ENCODE measurements at regions not wholly inside any gene's neighbourhood (a gene's known extent, or its start where the extent isn't known, plus 50 kb on each side); places are given as distances from the start of the nearest gene placed in this dataset.
A peak's percentile ranks its signal among the peaks of the same experiment; 100 is the strongest.

DNA sequence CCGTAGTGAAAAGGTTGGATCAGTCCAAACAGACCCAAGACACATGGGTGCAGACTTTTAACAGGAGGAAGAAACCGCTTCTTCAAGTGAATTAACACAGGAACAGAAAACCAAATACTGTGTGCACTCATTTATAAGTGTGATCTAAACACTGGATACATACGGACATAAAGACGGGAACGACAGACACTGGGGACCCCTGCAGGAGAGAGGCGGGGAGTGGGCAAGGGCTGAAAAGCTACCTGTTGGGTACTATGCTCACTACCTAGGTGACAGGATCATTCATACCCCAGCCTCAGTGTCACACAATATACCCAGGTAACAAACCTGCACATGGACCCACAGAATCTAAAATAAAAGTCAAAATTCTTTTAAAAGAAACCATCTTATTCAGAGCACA, 326.0 kb upstream of the NOCT start:
- DNase-seq (ENCODE audit: low spot score), result no peak

DNA sequence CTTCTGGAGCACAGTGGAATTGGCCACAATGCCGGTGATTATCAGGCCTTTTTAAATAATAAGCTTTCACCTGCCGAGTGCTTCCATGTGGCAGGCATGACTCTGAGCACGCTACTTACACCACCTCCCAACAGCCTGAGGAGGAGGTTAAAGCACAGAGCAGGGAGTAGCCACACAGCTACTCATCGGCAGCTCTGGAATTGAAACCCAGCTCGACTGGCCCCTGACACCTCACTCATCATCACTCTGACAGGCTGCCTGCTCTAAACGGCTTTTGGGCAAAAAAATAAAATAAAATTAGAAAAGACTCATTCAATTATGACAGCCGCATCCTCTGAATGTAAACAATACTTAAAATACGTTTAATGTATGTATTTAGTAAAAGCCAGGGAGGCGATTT, 326.4 kb upstream of the NOCT start:
- DNase-seq (ENCODE audit: low spot score), result no peak

DNA sequence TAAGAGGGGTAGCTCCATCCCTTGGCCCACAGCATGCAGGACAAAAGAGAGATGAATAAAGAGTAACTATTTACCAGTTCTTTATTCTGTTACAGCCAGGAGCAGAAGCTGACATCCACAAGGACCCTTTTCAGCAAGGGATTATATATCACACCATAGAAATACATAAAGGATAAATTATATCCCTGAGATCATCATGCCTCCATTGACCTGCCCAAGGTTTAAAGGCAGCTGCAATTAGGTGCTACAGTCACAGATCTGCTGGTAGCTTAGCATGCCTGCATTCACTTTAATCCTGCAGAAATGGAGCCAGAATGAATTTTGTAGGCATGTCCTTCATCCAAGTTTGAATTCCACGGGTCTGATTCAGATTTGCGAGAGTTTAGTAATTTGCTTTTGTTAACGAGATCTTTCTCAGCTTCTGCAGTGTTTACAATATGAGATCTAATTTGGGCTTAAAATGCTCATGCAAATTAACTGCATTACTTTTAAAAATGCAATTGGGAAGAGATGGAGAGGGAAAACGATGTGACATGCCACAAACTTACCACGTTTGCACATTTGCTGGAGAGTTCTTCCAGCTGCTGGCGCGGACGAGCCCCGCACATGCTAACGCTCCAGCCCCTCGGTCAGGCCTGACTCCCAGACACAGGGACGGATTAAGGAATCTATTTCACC, 327.0 kb upstream of the NOCT start:
- no peak for DNase-seq (ENCODE audit: low spot score)

DNA sequence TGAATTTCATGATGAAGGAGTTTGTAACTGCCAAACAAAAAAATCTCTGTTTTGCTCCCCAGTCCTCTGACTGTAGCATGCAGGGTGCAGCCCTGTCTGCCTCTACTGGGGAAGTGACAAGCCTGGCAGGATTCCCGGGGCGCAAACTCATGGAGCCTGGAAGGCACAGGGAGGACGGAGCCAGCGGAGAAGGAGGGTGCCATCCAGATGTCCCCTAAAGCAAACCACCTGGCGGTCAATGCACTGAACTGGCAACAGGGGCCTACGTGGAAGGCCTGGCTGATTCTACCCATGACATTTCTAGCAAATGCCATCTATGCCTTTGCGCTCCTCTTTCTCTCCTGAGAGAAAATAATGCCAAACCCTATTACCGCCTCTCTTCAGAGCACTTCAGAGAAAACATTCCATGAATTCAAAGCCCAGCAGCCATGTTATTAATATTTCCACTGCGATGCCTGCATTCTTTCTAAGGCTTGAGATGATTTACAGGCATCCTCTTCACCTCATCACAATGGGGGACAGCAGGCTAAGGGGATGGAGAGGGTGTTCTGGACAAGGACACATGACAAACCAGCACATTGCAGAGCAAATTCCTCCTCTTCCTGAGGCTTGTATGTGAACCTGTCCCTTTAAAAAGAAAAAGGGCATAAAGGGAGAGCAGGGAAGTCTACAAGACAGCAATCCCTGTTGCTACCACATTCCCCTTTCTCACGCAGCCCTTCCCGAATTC, 329.3 kb upstream of the NOCT start:
- no peak for DNase-seq (ENCODE audit: low spot score)

DNA sequence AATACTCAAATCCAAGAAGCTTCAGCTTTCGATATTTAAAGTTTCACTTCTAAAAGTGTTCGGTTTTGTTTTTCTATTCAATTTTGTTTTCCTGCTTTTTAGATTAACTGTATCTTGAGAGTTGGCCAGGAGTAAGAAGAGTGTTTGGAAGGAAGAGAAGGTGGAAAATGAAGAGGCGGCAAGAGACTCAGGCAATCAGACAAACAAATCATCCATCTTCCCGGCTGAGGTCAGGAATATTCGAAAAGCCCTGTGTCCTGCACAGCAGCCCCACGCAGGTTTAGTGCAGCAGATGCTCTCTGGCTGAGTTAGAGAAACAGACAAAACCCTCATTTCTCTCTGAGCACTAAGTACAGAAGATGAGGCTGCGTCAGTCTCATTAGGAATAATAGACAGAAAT, 330.3 kb upstream of the NOCT start:
- no peak for DNase-seq (ENCODE audit: low spot score)

DNA sequence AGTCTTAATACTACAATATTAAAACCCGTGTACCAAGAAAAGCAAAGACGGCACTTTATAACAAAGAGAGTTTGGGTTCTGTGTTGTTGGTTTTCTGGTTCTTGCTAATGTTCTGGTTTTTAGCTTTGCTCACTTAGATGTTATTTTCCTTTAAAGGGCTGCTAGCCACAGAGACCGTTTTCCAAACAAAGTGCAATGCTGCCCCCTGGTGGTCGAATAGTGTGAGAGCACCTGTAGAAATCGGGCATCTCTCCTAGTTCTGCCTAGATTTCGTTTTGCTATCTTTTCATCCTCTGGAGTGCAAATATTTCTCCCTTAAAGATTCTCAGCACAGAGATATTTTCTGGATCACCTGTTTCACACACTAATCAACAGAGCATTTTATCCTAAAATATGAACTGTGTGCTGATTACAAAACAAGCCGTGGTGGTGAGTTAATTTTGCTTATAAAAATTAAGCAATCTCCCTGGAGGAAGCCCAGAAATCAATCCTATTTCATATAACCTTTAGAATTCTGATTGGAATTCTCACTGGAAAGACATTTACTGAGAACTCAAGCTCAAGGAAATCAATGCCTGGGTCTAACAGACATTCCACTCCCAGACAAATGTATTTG, 334.5 kb upstream of the NOCT start:
- peak; percentile 79 for DNase-seq (ENCODE audit: low spot score)

DNA sequence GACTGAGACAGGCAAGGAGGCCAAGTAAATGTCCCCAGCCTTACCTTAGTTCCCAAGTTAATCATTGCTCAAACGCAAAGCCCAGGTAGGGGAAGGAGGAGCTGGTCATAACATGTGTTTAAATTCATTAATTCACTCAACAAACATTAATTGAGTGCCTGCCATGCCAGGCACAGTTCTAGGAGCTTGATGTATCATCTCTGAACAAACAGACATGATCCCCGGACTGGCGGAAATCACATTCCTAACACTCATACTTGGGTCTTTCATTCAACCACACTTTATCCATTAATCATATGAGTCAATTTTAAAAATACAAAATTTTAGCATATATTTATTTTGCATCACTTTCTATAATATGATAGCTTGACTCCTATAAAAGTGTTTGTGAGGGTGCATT, 335.3 kb upstream of the NOCT start:
- no peak for DNase-seq (ENCODE audit: low spot score)

DNA sequence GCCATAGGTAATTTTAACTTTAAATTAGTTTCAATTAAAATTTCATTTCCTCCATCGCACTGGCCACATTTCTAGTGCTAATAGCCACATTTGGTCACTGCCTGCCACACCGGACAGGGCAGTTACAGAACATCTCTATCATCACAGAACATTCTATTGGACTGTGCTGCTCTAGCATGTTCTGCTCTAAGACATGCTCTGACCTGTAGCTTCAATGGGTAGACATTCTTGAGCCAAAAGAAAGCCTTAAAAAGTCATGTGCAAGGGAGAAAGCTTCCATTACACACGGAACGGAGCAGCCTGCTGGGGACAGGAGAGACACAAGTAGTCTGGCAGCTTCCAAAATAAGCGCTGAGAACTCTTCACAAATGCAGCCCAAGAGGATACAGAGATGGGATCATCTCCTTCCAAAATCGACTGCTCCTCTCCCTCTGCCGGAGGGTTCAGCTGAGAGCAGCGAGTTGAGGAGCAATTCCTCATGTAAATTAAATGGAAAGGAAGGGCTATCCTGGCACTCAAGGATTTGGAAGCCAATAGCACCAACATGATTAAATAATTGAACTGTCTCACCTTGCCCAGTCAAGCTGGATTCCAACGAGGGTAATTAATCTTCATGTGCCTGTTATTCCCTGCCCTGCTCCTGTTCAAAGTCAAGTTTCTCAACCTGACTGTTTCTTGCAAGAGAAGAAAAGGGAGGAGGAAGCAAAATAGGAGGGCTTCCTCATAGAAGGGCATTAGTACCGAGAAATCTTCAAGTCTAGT, 336.4 kb upstream of the NOCT start:
- DNase-seq (ENCODE audit: low spot score), result no peak

DNA sequence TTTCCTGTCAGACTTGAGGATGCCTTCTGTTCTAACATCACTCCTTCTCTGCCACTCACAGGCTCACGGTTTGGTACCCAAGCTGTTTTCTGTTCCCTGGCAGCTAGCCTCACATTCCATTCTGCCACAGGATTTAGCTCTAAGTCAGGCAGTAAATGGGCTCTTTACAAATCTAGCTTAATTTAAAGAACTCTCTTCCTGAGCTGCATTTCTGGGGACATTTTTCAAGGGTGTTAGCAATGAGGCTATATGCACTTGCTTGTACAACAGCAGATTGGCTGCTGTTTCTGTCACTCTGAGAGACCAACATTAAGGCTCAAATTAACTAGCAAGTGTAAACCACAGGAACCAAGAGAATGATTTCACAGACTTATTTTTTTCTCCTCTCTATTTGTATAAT, 337.8 kb upstream of the NOCT start:
- DNase-seq (ENCODE audit: low spot score), result no peak

DNA sequence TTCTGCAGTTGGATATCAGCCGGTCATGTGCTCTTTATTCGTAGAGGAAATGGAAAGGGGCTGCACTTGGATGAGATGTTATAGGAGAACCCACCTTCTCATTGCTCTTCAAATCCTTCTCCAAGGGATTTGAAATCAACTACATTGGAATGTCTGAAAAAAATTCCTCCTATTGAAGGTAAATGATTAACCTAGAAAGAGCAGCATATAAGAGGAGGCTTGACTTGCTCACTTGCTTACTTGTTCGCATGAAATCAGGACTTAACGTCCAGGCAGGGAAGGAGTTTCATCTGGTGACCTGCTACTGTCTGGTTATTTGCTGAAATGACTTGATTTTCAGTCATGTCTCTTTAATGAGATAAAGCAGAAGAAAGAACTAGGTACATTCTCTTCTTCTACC, 338.4 kb upstream of the NOCT start:
- DNase-seq (ENCODE audit: low spot score), result no peak

DNA sequence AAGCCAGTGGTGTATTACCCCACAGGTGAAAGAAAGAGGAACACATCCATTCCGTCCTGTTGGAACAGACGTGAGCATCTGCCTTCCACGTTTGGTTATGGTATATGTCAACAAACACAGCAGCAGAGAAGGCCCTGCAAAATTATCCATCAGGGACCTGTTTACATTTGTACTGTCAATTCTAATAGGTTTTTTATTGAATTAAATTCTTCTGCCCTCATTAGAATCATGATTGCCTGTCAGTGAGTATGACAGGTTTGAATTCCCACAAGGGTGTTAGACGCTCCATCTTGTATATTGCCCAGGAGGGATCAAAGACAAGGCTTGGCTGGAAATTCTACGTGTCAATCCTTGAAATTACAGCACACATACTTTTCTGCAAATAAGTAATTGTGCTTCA, 339.9 kb upstream of the NOCT start:
- DNase-seq (ENCODE audit: low spot score), result no peak

DNA sequence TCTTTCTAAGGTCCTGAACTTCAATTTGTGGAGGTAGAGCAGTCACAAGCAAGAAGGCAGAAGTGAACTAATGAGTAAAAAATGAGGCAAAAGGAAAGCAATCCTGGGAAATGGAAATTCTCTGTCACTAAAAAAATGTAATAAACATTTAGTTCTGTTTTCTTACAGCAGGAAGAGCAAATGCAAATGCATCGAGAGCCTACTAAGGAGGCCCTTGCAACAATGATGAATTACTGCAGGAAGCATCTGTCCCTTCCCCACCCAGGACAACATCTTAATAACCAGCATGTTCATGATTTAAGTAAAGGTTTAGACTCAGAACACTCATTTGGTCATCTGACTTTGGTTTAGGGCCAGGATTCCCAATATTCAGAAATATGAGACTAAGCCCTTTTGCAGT, 341.4 kb upstream of the NOCT start:
- DNase-seq (ENCODE audit: low spot score), result no peak

DNA sequence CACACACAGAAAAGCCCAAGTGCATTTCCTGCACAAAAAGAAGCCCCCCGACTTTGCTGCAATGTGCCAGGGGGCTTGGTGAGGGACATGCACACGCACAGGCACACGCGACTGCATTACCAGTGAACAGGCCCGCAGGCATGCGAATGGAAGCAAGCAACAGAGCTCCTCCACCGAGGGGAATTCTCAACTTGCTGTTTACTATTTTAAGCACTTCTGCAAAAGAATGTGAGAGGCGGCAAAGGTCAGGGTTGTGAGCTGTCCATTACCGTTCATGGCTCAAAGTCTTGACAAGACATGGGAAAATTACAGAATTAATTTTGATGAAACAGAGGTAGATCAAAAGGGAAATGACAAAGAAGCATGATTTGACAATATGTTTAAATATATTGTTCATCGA, 342.5 kb upstream of the NOCT start:
- no peak for DNase-seq (ENCODE audit: low spot score)

DNA sequence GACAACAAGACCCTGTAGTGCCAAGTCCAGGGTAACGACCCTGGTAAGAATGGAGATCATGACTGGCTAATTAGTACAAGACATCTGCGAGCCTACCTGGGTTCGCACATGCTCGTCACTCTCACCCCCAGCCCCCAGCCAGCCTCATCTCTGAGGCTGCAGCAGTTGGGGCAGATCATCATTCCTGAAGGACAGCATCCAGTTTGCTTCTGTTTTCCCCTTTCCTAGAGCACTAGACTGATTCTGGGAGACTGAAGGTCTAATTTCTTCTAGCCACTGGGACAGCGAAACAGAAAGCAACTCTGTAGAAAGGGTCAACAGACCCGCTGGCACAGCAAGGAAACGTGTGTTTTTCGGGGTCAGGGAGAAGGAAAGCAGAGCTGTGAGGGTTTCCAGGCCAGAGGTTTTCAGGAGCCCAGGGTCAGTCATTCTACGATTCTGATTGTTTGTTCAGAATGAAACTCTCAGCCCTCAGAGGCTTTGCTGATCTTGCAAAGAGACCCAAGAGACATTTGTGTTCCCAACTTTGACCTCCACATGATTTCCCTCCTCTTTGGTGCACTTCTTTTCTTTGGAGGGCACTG, 343.1 kb upstream of the NOCT start:
- no peak for DNase-seq (ENCODE audit: low spot score)

DNA sequence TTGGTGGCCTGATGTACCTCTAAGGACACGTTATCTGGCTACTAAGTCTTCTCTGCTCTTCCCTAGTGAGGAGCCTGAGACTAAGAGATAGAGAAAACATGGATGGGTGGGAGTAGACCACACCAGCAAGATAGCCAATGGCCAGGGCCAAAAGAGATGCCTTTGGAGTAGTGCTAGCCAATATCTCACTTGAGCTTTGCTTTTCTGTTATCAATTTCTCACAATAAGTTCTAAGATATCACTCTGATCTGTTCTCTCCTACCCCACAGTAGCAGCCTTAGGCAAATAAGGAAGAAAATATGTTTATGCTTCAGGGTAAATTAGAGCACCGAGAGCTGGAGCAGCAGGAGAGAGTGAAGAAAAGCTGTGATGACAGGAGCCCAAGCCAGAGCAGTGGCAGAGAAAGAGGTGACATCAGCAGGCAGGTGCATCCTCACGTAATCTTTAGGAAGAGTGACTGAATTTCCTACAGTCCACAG, 343.9 kb upstream of the NOCT start:
- no peak for DNase-seq (ENCODE audit: low spot score)

DNA sequence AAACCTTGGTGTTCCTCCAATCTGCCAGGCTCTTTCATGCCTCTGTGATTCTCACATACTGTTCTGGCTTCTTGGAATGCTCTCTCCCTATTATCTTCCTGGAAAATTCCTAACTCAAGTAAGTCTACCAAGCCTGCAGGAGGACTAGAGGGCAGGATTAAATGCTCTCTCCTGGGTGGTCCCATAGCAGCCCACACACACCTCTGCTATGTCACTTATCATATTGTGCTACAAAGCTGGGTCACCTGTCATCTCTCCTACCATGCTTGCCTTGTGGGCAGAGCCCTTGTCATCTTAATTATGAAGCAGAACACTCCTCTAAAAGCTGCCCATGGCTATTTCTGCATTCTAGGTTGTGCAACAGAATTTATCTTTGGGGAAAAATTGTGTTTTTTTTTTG, 344.5 kb upstream of the NOCT start:
- no peak for DNase-seq (ENCODE audit: low spot score)

DNA sequence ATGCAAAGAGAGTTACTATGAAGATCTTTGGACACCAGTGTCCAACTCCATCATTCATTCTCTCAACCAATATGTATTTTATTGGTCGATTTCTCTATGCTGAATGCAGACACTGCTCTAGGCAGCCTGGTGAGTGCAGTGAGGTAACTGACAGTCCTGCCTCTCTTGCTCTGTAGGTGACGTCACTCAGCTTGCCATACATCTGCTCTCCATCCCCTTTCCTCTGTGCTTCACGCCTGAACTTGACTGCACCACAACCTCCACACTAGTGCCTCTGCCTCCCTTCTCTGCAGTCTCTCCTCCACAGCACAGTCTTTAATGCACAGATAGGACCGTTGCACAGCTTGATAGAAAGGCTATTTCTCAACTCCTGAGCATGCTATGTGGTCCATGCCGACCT, 344.9 kb upstream of the NOCT start:
- no peak for DNase-seq (ENCODE audit: low spot score)

DNA sequence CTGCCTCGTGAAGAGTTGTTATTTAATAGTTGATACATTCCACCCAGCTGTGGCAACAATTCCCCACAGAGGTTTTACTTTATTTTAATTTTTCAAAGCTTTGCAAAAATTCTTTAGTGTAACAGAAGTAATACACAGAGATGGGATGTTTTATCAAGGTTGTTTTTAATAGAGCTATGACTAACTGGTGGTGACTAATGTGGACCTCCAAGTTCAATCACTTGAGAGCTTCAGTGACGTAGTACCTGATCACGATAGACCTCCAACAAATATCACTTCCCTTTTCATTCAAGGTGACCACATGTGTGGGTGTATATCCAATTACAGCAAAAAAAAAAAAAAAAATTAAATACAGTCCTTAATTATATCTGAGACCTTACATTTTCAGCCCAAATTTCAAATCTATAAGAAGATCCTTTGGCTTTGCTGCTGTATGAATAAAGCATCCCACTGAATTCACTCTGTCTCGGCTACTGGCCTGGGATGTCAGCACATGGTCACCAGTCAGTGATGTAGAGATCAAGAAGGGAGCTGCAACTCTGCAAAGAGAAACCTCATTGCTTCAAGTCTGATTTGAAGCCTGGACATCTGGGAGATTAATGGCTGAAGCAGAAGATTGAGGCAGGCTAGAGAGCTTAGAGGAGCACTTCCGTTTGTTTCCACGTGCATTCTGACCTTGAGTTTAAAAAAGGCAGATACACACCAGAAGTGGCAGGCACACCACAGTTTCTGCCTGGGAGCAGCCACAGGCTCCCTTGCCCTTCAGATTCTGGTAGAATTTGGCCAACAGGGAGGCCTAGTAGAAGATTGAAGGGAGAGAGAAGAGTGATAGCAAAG, 345.9 kb upstream of the NOCT start:
- DNase-seq (ENCODE audit: low spot score), result no peak

DNA sequence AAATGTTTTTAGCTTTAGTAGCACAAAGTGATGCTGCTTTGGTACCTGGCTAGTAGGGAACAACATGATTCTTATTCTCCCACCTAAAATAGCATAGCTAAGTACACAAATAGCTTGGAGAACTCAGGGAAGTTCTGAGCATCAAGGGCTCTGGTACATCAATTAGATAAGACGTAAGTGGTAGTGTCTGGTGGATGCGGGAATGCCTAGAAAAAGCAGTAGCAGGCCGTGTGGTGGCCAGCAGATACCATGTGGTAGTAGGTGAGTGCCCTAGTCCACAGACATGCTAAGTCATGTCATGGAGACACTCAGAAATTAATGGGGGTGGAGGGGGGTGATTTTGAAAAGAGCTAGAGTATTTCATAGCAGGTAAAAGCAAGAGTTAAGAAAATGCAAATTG, 347.3 kb upstream of the NOCT start:
- no peak for DNase-seq (ENCODE audit: low spot score)

DNA sequence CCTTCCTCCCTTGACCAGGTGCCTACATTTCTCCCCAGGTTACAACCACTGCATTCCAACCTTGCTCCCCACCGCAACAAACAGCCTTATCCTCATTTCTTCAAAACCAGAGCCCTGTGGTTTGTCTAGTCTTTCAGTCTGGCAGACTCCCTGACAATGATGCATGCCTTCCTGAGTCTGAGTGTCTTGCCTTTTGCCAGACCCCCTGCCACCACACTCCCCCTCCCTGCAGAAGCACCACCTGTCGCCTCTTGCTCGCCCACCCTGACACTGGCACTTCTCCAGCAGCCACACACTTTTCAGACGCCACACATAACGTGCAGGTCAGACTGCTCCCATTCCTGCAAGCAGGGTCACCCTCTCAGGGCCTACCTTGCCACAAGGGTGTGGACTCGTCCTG, 349.2 kb upstream of the NOCT start:
- DNase-seq (ENCODE audit: low spot score), result no peak

DNA sequence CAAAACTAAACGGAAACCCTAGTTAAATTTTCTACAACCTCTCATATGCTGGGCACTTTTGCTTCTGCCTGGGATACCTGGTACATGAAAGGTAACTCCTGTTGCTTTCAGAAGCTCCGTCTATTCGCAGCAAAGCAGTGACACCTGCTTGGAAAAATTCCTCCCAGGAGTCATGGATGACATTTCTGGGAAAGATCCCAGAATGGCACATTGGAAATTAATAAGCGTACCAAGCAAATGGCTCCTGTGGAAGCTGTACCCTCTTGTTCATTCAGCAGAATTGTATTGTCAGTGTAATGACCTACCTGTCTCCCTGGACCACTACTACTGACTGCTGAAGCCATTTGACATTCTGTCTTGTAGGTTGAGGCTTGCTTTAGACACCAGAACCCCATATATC, 349.7 kb upstream of the NOCT start:
- no peak for DNase-seq (ENCODE audit: low spot score)

All from mucosa of gallbladder (tissue), 1 donor.